GM21786 (cell line): ENCODE measurements at regions not wholly inside any gene's neighbourhood (a gene's known extent, or its start where the extent isn't known, plus 50 kb on each side); places are given as distances from the start of the nearest gene placed in this dataset.
"Not testable (repeated sequence)": the region's sequence is repeated elsewhere in the genome, so short reads cannot be mapped to it uniquely, and the experiment has no call there.

Source experiments
- ATAC-seq: cut with Tn5 transposase; IDR thresholded peaks from one replicate; pipeline ENCODE4 v1.9.1; 2021; ENCODE audit not compliant: unreplicated experiment

DNA sequence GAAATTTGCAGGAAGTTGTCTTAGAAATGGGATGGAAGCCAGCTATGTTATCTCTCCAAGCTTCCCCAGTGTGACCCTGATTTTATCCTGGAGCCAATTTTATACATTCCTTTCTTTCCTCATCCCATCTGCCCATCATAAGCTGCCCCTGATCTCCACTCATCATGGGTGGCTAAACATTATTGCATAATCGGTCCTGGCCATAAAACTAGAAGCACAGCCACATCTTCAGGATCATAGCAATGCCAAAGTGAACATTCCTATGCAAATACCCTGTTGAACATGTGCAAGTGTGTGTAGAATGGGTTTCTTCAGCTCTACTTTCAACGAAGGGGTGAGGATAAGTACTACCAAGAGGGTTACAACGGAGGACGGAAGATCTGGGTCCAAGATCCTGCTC, 50.6 kb upstream of the COG2 start:
- no peak for ATAC-seq

GRCh38 chr1:230589951-230590350, 52.3 kb upstream of the COG2 start:
- no peak for ATAC-seq

DNA sequence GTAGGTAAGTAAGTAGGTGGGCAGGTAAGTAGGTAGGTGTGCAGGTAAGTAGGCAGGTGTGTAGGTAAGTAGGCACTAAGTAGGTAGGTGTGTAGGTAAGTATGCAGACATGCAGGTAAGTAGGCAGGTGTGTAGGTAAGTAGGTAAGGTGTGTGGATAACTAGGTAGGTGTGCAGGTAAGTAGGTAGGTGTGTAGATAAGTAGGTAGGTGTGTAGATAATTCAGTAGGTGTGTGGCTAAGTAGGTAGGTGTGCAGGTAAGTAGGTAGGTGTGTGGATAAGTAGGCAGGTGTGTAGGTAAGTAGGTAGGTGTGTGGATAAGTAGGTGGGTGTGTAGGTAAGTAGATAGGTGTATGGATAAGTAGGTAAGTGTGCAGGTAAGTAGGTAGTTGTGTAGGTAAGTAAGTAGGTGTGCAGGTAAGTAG, 53.9 kb upstream of the COG2 start:
- no peak for ATAC-seq

GRCh38 chr1:230587061-230587460, 55.2 kb upstream of the COG2 start:
- ATAC-seq: no peak

DNA sequence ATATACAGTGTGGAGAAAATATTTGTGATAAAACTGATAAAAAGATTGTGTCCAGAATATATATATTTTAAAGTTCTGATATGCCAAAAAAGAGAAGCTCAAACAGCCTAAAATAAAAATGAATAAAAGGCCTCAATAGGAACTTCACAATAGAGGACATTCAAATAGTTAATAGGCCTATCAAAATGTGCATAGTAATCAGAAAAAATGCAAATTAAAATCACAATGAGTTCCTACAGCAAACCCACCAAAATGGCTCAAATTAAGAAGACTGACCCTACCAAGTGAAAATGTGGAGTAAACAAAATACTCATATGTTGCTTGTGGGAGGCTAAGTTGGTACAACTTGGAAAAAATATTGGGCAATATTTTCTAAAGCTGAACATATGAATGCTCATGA, 57.6 kb upstream of the COG2 start:
- ATAC-seq: no peak

DNA sequence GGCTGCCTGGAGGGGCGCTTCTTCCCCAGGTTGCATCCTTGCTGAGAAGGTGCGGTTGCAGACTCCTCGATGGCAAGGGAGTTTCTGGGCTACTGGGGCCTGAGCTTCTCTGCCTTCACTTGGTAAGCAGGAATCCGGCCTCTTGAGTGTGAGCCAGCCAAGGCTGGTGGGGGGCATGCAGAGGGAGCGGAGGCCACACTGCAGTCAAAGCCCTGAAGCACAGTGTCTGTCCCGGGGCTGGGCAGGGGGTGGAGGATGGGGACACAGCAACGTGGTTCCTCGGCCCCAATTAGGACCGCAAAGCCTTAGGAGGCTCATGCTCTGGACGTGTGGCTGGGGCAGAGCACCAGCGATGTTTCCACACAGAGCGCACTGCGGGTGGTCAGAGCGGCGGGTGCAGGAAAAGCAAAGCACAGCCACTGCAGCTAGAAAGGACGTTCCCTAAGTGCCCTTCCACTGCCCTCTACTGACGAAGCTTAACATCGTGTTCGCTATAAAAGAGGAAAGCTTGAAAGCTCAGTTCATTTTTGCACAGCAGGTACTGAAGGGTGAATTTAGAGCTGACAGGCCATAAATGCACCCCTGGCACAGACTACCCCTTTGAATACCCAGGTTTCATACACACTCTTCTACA, 60.7 kb upstream of the COG2 start:
- ATAC-seq: no peak

DNA sequence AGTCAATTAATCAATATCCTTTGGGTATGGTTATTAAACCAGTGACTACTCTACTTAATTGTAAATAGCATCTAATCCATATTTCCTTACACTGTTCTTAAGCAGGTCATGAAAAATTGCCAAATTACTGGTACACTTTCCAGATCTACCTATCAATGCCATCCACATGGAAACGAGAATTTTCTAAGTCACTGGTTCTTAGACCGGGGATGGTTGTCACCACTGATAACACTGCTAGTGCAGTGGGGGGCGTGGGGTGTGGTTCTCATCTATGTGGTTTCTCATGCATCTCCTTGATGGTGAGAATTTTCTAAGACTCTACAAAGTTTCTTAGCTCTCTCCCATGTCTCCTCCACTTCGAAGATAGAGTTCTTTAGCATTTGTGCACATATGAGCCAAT, 63.7 kb upstream of the COG2 start:
- no peak for ATAC-seq

GRCh38 chr1:230577537-230577936, 64.7 kb upstream of the COG2 start:
- no peak for ATAC-seq

DNA sequence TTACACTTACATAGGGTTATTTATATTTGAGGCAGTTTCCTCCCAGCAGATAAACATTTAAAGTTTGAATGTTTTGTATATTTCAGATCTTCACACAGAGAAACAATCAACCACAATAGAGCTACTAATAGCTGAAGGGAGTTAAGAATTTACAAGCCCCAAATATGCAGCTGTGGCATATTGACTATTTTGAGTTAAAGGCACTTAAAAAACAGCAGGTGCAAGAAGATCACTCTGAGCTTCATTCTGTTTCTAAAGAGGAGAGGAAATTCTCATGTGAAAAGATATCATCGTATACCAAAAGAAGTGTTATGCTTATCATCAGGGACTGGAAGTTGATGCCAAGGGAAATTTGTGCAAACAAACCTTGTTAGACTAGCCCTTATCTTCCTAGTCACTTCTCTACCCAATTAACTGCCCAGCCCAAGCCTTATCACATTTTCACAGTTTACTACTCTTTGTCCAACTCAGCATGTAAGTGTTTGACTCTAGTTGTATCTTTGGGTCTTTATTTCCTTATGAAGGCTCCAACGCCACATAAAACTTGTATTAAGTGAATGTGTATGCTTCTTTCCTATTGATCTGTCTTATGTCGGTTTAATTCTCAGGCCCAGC, 66.3 kb upstream of the COG2 start:
- ATAC-seq: no peak

DNA sequence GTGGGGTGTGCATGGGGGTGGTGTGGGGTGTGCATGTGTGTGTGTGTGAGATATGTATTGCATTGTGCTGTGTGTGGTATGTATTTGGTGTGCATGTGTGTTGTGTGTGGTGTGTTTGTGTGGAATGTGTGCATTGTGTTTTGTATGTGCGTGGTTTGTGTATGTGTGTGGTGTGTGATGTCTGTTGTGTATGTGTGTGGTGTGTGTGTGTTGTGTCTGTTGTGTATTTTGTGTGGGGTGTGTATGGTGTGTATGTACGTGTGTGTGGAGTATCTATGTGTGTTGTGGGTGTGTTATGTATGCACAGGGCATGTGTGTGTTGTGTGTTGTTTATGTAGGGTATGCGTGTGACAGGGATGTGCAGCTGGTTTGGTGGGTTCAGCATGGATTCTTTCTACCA, 67.8 kb upstream of the COG2 start:
- no peak for ATAC-seq

DNA sequence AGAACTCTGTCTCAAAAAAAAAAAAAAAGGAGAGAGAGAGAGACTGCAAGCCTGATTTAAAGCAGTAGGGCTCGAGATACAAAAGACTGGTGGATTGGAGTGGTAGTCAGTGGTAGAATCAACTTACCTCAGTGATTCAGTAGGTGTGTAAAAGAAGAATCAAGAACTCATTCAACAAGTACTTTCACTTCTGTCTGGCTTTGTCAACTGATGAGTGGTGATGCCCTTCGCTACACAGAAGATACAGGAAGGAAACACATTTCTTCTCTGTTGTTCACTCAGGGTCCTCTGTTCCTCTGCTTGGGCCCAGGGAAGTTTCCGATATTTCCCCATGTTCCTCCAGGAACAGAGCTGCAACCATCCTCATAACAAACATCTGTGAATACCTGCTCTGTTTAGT, 68.6 kb upstream of the COG2 start:
- ATAC-seq: peak; percentile 52

GRCh38 chr1:230572121-230573105, 69.9 kb upstream of the COG2 start:
- peak; percentile 53 for ATAC-seq

- ATAC-seq: no peak
These were observed 71.4 kb upstream of the COG2 start for GRCh38 chr1:230570724-230571360.

DNA sequence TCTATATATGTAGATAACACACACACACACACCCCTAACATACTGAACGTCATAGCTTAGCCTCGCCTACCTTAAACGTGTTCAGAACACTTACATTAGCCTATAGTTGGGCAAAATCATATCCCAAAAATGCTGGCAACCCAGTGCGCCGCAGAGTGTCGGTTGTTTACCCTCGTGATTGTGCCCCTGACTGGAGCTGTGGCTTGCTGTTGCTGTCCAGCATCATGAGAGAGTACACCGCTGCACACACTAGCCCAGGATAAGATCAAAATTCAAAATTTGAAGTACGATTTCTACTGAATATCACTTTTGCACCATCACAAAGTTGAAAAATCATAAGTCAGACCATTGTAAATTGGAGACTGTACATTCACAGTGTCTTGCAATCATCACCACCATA, 73.1 kb upstream of the COG2 start:
- ATAC-seq: no peak

- no peak for ATAC-seq
These were observed 73.6 kb upstream of the COG2 start for GRCh38 chr1:230568676-230569075.

GRCh38 chr1:230568008-230568407, 74.3 kb upstream of the COG2 start:
- peak; percentile 51 for ATAC-seq

GRCh38 chr1:230567221-230567575, 75.1 kb upstream of the COG2 start:
- ATAC-seq: no peak

DNA sequence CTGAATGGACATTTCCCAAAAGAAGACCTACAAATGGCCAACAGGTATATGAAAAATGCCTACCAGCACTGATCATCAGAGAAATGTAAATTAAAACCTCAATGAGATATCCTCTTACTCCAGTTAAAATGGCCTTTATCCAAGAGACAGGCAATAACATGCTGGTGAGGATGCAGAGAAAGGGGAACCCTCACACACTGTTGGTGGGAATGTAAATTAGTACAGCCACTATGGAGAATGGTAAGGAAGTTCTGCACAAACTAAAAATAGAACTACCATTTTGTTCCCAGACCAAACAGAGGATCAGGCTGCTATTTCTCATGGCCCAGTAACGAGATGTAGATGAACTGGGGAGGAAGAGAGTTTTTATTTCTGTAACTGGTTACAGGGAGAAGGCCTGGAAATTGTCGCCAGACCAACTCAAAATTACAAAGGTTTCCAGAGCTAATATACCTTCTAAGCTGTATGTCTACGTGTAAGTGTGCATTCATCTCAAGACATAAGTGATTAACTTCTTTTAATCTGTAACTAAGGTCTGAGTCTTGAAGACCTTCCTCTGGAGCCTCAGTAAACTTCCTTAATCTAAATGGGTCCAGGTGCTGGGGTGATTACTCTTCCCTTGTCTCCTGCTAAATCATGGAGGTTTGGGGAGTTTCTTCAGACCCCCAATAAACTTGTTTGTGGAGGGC, 75.6 kb upstream of the COG2 start:
- ATAC-seq: not testable (repeated sequence)

- no peak for ATAC-seq
These were observed 77.1 kb upstream of the COG2 start for GRCh38 chr1:230565141-230565540.

- no peak for ATAC-seq
These were observed 78.7 kb upstream of the COG2 start for GRCh38 chr1:230563591-230563990.

DNA sequence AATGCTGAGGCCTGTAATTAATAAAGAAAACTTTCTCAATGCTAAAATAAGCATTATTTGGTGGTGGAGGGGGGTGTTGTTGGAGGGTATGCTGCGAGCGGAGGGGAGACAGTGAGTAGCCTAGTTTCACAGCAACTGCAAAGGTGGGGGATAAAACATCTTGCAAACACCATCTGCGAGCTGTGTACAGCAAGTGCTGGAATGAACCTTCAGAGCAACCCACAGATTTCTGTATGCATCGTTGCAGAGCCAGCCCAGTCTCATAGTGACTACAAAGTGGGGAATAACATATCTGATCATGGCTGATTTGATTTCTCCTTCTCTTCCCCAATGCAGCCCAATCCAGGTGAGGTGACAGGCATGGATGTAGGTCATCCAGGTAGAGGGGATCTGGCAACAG, 80.7 kb upstream of the COG2 start:
- ATAC-seq: no peak
